GM12873 (cell line): ENCODE measurements at regions not wholly inside any gene's neighbourhood (a gene's known extent, or its start where the extent isn't known, plus 50 kb on each side); places are given as distances from the start of the nearest gene placed in this dataset.

ENCODE experiments used
- TF ChIP-seq, protein P1 (sequence below): IDR thresholded peaks from 2 replicates; pipeline ENCODE4 v1.5.1; 2012; ENCODE audit warnings: low read depth, mild to moderate bottlenecking, moderate library complexity, low read length, control low read depth; ENCODE audit not compliant: insufficient read depth; ENCODE audit errors: missing control alignments

DNA sequence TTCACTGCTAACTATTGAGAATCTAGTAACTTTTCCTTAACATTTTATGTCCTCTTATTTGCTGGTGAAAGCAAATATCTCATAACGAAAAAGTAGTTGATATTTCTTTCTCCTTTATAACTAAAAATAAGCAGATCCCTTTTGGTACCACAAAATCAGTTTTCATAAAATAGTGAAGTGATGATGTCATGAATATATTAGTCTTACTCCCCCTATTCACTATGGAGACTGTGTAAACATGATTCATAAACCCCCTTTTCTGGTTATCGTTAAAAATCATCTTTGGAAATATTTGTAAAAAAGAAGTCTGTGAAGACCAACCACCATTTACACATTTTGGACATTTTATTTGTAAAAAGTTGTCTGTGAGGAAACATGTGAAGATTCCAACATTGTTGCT, 734.9 kb downstream of the NUP35 start:
- TF ChIP-seq, protein P1, sequence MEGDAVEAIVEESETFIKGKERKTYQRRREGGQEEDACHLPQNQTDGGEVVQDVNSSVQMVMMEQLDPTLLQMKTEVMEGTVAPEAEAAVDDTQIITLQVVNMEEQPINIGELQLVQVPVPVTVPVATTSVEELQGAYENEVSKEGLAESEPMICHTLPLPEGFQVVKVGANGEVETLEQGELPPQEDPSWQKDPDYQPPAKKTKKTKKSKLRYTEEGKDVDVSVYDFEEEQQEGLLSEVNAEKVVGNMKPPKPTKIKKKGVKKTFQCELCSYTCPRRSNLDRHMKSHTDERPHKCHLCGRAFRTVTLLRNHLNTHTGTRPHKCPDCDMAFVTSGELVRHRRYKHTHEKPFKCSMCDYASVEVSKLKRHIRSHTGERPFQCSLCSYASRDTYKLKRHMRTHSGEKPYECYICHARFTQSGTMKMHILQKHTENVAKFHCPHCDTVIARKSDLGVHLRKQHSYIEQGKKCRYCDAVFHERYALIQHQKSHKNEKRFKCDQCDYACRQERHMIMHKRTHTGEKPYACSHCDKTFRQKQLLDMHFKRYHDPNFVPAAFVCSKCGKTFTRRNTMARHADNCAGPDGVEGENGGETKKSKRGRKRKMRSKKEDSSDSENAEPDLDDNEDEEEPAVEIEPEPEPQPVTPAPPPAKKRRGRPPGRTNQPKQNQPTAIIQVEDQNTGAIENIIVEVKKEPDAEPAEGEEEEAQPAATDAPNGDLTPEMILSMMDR: no peak

DNA sequence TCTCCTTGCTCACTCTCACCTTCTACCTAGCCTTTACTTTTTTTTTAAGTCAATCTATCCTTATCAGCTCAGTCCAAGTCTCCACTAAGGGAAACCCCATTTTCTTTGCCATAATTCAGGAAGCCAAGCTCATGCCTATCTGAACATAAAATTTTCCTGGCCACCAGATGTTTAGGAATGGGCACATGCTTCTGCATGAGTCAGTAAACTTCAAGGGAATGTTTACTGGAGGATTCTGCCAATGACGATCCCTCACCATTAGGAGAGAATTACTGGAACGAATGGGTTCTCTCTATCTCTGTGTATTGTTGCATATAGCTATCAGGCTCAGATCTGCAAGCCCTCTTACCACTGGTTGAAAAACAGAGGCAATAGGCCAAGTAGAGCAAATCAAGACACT, 731.7 kb upstream of the ZNF804A start:
- TF ChIP-seq, protein P1: no peak

DNA sequence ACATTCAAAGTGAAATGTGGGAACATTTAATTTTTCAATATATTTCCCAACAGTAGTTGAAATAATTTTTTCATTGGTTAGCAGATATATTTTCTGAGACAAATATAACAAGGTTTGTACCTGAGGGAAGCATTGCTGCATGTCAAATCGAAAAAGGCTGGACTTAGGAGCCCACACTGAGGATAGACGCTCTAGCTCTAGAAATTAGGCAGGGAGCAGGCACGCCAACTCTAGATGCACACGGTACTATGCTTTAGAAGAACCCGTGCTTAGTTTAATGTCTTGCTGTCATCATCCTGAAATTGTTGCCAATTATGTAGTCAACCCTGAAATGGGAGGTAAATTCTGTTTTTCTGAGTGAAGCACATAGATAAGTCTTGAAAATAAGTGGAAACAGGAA, 731.1 kb upstream of the ZNF804A start:
- TF ChIP-seq, protein P1: no peak

DNA sequence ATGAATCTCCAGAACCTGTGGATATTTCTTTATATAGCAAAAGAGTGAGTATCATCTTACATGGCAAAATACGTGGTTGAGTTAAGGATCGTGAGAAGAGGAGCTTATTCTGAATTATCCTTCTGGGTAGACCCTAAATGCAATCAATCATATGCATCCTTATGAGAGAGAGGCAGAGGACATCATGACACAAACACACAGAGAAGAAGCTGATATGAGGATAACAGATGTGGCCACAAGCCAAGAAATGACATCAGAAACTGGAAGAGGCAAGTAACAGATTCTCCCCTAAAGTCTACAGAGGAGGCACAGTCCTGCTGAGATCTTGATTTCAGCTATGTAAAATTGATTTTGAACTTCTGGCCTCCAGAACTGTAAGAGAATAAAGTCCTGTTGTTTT, 730.2 kb upstream of the ZNF804A start:
- TF ChIP-seq, protein P1: no peak

DNA sequence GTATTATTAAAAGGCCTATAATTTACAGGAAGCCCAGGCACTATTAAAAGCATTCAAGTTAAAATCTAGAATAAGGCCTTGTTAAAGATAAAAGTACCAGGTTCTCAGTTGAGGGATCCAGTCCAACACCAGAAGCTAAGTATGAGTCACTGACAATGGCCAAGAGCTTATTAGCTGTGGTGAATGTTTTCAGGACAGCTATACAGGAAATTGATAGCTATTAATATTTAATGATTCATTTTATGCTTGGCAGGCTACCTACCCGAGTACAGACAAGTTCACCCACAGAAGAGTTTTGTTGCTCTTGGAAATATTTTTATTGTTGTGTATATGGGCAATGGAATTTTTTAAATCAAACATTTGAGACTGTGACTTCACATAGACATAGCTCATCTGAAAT, 729.6 kb upstream of the ZNF804A start:
- TF ChIP-seq, protein P1: no peak

DNA sequence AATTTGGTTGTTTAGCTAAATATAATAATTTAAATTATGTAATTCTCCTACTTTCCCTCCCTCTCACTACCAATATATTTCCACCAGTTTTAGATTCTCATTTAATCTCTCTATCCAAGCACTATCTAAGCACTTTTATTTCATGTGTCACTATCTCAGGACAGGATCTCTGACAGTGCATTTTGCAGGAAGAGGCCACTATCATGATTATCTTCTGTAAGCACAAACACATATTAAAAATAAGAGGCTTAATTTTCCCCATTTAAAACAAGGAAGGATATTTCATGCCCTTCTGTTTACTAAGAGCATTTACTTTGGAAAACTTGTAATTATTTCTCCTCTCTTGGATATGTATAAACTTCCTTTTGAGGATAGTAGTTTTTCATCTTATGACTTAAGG, 726.2 kb upstream of the ZNF804A start:
- TF ChIP-seq, protein P1: no peak

DNA sequence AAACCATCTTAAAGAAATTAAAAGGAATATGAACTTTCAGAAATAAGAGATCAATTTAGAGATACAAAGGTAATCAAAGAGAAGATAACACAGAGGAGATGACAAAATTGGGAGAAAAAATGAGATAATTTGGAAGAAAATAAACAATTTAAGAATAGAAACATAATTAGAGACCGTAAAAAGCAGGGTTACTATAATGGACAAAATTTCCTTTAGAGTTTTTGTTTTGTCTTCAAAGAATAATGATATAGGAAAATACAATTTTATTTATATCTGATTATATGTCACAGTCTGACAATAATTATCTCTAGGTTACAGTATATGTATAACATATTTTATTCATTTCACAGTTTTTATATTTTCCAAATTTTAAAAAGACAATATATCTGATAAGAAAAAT, 716.4 kb upstream of the ZNF804A start:
- TF ChIP-seq, protein P1: no peak

DNA sequence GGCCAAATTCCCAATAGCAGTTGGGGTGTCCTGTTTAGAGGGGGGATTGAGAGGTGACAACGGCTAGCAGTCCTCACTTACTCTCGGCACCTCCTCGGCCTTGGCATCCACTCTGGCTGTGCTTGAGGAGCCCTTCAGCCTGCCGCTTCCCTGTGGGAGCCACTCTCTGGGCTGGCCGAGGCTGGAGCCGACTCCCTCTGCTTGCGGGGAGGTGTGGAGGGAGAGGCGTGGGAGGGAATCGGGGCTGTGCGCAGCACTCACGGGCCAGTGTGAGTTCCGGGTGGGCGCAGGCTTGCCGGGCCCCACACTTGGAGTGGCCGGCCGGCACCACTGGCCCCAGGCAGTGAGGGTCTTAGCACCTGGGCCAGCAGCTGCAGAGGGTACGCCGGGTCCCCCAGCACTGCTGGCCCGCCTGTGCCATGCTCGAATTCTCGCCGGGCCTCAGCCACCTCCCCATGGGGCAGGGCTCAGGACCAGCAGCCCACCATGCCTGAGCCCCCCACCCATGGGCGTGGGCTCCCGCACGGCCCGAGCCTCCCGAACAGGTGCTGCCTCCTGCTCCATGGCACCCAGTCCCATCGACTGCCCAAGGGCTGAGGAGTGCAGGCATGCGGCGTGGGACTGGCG, 705.9 kb upstream of the ZNF804A start:
- TF ChIP-seq, protein P1: no peak
